ENCODE measurements at regions not wholly inside any gene's neighbourhood (a gene's known extent, or its start where the extent isn't known, plus 50 kb on each side); places are given as distances from the start of the nearest gene placed in this dataset.

- TF ChIP-seq, protein P1, sequence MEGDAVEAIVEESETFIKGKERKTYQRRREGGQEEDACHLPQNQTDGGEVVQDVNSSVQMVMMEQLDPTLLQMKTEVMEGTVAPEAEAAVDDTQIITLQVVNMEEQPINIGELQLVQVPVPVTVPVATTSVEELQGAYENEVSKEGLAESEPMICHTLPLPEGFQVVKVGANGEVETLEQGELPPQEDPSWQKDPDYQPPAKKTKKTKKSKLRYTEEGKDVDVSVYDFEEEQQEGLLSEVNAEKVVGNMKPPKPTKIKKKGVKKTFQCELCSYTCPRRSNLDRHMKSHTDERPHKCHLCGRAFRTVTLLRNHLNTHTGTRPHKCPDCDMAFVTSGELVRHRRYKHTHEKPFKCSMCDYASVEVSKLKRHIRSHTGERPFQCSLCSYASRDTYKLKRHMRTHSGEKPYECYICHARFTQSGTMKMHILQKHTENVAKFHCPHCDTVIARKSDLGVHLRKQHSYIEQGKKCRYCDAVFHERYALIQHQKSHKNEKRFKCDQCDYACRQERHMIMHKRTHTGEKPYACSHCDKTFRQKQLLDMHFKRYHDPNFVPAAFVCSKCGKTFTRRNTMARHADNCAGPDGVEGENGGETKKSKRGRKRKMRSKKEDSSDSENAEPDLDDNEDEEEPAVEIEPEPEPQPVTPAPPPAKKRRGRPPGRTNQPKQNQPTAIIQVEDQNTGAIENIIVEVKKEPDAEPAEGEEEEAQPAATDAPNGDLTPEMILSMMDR (optimal IDR thresholded peaks at IDR 0.05 in 1 of 3, IDR thresholded peaks at IDR 0.05 in 1 of 3, conservative IDR thresholded peaks at IDR 0.05 in 1 of 3; ENCODE audit: extremely low read depth in 1 of 3, insufficient read depth in 2 of 3, low read length in 3 of 3) = no peak
- TF ChIP-seq EZH2 (IDR thresholded peaks at IDR 0.05; ENCODE audit: low read length) = no peak
These were observed 102.3 kb upstream of the BCAT1 start for GRCh38 chr12:25051171-25051570.

Measured in keratinocyte (primary cell).